HG03060 (cell line): ENCODE measurements at regions not wholly inside any gene's neighbourhood (a gene's known extent, or its start where the extent isn't known, plus 50 kb on each side); places are given as distances from the start of the nearest gene placed in this dataset.

Source experiments
- ATAC-seq: cut with Tn5 transposase; IDR thresholded peaks from one replicate; pipeline ENCODE4 v1.9.1; 2021; ENCODE audit warnings: low read depth, moderate number of reproducible peaks; ENCODE audit not compliant: unreplicated experiment

DNA sequence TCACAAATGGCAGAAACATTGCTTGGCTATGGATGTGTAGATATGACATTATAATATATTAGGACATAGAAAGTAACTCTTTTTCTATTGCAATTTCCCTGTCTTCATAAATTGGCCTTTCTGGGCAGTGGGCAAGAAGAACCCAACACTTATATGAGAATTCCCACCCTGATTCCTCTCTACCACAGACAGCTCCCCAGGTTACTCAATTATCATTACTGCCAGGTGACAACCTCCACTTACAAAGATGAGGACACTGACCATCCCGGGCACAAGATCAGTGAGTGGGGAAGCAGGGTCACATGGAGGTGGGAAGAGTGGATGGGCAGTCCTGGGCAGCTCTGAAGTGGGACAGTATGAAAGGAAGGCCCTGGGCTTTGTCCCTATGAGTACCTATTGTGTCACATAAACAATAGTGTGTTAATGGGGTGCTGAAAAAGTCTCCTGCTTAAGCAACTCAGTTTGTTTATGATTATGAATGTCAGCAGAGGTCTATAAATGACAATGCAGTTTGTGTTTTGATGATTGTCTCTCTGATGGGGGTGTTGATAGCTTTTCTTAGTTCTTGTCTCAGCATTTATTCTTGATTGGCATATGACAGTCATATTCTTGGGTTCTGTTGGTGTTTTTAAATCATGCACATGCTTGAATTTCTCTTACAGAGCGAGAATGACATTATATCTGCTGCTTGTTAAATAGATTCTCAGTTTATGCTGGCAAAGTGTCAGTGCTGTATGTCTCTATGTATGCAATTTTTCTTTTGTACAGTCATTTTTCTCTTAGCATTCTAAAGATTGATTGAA lies 99.9 kb downstream of the SLIT2 start:
- ATAC-seq = no peak

DNA sequence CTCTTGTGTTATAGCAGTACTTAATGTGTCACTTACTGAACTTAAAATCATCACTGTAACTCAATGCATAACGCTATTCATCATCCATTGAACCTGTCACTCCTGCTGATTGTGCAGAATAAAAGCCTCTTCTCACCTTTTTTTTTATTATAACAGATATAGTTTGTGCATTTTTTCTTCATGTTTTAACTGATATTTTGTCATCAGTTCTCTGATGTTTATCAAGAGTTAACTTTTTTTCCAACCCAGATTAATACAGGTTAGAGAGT lies 100.4 kb downstream of the SLIT2 start:
- ATAC-seq = no peak

DNA sequence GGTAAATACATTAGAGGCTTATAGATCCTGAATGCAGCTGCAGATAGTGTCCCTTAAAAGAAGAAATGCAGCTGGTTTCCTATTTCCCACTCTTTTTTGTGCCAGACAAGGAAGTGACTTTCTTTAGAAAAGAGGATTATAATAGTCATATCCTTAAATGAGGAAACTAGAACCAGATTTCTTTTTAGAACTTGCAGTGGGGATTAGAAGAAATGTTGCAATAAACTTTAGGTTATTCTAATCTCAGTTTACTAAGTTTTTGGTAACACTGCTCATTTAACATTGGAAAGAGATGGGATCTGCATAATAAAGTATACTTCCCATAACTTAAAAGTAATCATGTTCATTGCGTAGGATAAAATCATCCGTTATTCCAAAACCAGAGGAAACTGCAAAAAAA lies 101.9 kb downstream of the SLIT2 start:
- no peak for ATAC-seq

DNA sequence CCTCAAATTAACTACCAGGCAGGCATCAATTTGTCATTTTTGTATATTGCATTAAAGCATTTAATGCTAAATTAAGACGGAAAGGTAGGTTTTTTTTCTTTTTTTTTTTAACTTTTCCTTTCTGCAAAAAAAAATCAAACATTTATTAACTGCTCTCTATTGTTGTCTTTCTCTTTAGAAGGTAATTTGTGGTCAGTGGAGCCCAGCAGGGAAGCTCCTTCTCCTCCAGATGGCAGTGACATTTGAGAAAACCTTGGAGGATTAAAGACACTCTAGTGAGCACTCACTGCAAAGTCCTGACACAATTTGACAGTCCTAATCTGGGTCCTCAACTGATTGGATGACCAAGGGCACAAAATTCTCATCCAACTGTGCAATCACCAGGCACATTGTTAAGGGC lies 102.4 kb downstream of the SLIT2 start:
- ATAC-seq = no peak

DNA sequence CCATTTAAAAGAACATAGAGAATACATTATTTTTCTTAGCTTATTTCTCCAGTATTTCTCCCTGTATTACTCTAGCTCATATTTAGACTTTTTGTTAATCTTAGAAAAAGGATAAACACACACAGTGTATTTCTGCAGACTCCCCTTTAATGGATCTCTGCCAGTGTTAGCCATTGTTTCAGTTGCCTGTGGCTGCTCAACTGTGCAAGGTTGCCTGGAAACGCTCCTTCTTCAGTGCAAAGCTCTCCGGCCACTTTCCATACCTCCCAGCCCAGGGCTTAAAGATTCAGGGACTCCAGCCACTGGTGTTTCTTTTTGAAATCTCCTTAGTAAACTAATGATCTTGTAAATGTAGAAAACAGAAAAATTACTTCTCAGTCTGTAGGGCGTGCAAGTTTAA lies 104.9 kb downstream of the SLIT2 start:
- no peak for ATAC-seq

DNA sequence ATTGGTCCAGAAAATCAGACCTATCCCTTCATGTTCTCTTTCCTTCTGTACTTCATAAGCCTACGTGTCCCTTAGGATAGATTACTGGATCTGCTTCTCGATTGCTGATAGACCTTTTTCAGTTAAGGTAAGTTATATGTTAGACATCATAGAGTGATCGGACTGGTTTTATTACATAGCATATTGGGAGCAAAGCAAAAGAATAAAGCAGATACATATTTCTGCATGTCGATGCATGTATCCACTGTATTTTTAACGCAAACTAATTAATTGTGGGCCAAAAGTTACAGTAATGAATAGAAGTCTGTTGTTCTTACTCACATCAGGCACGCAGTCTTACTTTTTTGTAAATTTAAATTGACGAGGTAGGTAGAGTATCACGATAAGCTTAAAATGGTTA lies 106.4 kb downstream of the SLIT2 start:
- no peak for ATAC-seq

DNA sequence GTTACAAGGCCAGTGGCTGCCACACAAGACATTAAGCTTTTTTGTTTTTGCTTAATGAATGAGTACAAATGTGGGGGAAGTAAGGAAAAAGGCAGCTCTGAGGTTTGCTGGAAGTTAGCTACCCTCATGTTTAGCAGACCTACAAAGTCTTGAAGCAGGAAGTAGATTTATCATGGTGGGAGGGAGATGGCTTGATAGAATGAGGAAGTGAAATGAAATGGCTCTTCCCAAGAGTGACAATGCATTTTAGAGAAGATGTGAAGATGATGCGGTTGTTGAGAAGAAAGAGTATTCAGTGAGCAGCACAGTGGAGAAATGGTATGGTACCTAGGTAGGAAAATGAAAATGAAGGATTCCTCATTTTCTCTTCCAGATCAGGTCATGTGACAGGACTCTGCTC lies 108.0 kb downstream of the SLIT2 start:
- ATAC-seq = peak; percentile 72

DNA sequence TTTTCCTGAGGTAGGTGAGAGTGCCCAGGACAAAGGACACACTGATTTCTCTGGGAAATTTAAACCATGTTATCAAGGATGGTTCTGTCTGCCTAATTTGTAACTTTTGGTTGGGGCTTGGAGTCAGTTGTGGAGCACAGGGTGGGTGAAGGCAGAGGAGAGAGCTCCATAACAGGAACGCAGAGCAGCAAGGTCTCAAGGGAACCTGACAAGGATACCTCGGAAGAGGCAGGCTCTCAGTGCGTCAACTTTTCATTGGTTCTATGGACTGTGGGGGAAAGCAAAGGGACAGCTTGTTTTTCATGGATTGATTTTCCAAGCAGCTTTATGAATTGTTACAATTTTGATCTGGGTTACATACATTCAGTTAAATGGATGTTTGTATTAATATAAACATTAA lies 110.4 kb downstream of the SLIT2 start:
- ATAC-seq = no peak

DNA sequence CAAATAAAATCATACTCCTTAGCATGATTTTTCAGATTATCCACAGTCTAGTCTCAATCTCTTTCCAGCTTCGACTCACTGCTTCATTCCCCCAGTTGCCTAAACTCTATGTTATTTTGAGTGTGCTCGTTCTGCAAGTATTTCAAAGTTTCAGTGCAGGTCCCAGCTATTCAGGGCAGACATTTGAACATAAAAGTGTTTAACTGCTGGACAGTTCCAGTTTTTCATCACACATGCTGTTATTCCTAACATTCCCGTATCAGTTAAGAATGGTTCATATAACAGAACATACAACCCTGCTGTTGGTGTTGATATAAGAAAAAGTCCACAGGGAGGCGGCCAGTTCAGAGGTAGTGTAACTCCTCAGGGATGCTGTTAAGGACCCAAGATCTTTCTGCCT lies 113.3 kb downstream of the SLIT2 start:
- ATAC-seq = no peak

DNA sequence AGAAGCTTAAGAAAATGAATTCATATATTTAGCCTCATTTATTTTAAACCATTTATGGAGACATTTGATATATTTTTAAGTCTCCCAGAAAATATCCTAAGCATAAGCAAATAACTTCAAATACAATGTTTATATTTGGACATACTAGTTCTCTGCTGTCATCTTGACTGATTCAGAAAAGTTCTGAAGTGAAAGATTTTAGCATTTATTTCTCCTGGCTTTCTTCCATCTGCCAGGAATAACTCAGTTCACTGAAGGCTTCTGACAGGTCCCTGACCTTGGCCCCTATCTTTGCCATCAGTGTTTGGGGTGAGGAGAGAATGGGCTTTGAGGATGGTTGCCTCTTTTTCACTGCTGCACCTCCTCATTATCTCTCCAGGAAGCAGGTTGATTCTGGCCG lies 115.7 kb downstream of the SLIT2 start:
- ATAC-seq = no peak

DNA sequence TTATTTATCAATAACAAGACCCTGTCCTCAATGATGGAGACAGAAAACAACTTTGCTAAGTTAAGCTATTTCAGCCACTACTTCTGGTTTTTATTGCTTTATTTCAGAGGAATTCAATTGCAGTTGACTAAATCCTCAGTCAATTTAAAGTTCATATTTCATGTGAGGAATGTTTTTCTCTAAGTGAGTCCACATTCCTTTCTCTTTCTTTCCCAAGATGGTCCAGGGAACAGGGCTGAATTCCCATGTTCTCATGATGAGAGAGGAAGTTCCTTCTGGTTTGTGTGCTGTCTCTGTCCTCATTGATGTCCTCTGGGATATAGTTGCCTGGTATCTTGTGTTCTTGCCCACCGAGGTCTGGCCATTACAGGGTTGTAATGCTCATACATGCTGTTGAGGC lies 117.2 kb downstream of the SLIT2 start:
- no peak for ATAC-seq

DNA sequence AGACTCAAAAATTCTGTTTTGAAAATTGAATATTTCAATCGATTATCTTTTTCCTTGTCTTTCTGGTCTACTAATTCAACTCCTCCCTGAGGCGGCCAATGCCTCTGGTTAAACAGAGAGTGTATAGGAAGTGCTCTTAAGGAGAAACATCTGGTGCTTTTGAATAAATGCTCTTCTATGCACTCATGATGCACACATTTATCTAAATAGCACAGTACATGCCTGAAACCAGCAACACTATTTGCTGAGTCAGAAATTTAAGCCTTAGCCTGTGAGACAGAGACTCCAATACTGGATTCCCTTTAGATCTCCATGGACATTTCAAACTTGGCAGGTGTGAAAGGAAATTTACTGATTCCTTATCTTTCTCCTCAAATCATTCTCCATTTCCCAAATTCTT lies 118.6 kb downstream of the SLIT2 start:
- no peak for ATAC-seq

DNA sequence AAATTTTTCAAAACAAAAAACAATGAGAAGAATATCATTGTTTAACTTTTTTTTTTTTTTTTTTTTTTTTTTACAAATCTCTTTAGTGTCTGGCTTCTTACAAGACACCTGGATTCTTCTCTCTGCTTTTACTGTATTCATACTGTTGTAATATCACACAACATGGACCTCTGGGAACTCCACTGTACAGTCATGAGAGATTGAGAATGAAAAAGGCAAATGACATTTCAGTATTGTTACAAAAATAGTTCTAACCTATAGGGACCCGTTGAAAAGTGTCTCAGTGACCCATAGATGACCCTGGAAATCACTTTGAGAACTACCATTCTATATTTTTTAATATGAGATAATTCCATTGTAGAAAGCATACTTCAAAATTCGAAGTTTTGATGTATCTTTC lies 124.4 kb downstream of the SLIT2 start:
- no peak for ATAC-seq

DNA sequence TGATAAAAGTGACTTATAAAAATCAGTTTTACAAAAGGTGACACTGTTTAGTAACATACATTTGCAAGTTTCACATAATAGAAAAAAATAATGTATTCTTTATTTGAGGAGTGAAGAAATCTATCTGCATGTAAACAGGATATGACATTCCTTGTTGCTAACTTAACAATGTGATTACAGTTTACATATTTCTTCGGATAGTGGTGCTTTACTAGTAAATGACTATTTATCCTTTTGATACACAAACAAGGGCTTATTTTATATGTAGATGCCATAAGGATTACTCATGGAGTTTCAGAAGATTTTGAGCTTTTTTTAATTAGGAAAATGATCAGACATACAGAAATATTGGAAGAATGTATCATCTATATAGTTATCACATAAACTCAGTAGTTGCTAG lies 126.5 kb downstream of the SLIT2 start:
- ATAC-seq = no peak

DNA sequence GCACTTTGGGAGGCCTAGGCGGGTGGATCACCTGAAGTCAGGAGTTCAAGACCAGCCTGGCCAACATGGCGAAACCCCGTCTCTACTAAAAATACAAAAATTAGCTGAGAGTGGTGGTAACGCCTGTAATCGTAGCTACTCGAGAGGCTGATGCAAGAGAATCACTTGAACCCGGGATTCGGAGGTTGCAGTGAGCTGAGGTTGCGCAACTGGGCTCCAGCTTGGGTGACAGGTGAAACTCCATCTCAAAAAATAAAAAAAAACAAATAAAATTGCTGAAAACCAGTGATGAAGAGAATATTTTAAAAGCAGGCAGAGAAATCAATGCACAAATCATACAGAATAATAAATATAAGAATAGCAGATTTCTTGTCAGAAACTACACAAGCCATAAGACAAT lies 129.3 kb downstream of the SLIT2 start:
- ATAC-seq = no peak

DNA sequence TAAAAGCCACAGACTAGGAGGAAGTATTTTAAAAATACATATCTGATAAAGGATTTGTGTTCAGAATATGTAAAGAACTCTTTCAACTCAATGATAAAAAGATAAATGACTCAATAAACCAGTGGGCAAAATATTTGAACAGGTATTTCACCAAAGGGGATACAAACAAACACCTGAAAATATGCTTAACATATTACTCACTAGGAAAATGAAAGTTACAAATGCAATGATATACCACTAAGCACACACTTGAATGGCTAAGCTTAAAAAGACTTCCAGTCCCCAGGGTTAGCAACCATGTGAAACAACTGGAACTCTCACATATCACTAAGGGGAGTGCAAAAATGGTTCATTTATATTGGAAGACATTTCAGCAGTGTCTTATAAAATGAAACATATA lies 131.6 kb downstream of the SLIT2 start:
- ATAC-seq = no peak

DNA sequence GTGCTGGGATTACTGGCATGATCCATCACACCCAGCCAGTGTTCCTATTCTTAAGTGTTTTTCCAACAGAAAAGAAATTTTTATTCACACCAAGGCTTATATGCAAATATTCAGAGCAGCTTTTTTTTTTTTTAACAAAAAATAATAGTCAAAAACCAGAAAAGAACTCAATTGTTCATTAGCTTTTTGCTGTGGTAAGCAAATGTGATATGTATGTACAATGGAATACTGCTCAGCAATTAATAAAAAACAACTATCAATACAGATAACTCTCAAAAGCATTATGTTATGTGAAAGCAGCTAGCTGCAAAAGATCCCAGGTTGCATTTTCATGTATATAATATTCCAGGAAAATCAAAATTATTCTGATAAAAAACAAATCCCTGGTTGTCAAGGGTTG lies 132.3 kb downstream of the SLIT2 start:
- no peak for ATAC-seq

DNA sequence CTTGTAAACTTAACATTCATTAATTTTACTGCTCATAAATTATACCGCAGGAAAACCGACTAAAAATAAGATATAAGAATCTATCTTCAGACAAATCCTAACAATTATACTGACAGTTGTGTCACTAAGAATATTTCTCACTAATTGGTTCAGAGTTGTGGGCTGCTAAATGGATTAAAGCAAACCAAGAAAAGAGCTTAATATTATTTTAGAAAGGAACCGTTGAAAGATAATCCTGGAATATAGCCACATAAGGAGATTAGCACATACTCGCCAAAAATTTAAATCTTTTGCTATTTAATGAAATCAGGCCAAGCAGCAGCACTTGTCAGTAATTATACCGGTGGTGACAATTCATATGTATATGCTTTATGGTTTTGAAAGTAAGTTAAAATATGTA lies 132.8 kb downstream of the SLIT2 start:
- ATAC-seq = no peak

DNA sequence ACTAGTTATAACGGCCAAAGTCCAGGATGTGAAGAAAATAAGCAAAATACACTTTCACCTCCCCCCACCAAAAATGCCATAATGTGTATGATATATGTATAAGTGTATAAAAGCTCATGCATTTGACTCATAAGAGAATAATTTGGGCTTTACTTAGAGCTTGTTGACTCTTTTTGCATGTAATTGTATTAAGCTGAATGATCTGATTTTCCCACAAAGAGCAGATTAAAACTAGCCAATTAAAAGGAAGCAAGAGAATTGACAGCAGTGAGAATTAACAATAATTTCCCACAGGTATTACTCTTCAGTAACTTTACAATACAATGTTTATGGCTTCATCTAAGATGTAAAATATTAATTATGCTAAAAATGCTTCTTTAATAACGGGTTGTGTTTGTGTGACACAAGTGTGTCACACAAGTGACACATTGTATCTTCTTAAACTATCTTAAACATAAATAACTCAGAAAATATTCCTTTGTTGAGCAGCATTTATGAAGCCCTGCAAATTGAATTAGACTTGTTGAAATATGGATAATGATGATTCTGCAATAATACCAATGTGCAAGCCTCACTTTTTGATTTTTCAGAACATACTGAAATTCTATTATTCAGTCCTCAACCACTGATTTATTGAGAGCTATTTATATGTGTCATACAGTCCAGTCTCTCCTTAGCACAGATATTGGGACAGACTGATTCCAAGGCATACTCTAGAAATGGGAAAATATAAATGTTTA lies 134.5 kb downstream of the SLIT2 start:
- no peak for ATAC-seq

DNA sequence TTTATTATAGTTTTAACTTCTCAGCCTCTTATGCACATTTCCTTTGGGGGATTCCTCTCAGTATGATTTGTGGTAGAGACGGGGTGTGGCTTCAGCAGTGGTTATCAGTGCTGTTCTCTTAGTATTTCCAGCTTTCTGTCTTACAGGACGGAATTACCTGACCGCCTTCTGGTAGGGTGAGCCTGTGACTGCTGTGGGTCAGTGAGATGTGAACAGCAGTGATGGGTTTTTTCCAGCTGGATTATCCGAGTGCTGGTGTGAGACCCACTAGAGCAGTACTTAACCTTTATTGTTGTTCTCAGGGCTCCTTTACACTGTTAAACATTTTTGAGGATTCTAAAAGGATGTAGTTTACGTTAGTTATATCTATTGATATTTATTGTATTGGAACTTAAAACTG lies 135.2 kb downstream of the SLIT2 start:
- no peak for ATAC-seq

DNA sequence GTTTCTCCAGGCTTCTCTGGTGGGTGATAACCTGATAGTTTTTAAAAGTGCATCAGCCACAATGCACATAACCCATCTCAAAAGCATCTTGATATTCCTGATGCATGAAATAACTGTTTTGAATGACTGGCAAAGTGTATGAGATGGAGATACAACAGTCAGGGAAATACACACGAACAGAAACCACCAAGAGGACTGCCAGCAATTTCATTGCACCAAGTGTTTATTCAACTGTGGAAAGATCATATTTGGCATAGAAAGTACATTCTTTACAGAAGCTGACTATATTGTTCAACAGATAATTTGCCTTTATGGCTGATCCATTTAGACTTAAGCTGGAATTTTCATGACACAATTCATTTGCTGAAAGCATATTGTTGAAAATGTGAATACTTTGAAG lies 139.5 kb downstream of the SLIT2 start:
- no peak for ATAC-seq

DNA sequence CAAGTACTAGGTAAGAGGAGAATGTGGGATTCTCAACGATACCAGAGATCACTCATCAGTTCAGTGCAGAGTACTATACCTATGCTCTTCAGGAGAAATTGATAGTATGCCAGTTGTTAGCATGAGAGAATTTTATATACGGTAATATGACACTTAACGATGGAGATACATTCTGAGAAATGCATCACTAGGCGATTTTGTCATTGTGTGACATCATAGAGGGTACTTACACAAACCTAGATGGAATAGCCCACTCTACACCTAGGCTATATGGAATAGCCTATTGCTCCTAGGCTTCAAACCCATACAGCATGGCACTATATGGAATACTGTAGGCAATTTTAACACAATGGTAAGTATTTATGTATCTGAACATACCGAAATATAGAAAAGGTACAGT lies 140.2 kb downstream of the SLIT2 start:
- ATAC-seq = no peak
